ENCODE measurements at regions not wholly inside any gene's neighbourhood (a gene's known extent, or its start where the extent isn't known, plus 50 kb on each side); places are given as distances from the start of the nearest gene placed in this dataset.

DNA sequence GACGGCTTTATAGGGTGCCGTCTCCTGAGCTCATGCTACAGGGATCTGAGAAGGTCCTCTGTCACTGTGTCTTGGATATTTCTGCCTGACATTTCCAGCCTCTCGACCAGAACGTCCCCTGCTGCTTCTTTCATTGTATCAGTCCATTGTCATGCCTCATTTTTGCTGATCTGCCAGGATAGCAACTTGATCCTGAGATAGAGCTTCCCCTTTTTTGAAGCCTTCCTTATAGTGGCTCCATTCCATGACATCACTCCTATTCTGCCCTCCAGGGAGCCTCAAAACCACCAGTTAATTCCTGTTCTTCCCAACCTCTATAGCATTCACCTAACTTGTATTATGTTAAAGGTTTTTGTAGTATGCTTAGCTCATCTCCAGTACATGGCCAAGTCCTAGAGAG, 431.8 kb upstream of the NOX3 start:
- TF ChIP-seq POLR2A (IDR thresholded peaks at IDR 0.05), result no peak
- no peak for TF ChIP-seq EP300 (IDR thresholded peaks at IDR 0.05)
- TF ChIP-seq, protein P1, sequence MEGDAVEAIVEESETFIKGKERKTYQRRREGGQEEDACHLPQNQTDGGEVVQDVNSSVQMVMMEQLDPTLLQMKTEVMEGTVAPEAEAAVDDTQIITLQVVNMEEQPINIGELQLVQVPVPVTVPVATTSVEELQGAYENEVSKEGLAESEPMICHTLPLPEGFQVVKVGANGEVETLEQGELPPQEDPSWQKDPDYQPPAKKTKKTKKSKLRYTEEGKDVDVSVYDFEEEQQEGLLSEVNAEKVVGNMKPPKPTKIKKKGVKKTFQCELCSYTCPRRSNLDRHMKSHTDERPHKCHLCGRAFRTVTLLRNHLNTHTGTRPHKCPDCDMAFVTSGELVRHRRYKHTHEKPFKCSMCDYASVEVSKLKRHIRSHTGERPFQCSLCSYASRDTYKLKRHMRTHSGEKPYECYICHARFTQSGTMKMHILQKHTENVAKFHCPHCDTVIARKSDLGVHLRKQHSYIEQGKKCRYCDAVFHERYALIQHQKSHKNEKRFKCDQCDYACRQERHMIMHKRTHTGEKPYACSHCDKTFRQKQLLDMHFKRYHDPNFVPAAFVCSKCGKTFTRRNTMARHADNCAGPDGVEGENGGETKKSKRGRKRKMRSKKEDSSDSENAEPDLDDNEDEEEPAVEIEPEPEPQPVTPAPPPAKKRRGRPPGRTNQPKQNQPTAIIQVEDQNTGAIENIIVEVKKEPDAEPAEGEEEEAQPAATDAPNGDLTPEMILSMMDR (IDR thresholded peaks at IDR 0.05), result no peak
